ENCODE measurements at regions not wholly inside any gene's neighbourhood (a gene's known extent, or its start where the extent isn't known, plus 50 kb on each side); places are given as distances from the start of the nearest gene placed in this dataset.
A peak's percentile ranks its signal among the peaks of the same experiment; 100 is the strongest.

GRCh38 chr18:37662099-37662498, 96.5 kb upstream of the CELF4 start:
- no peak for DNase-seq

GRCh38 chr18:37661478-37661877, 95.9 kb upstream of the CELF4 start:
- no peak for DNase-seq

GRCh38 chr18:37661061-37661460, 95.5 kb upstream of the CELF4 start:
- DNase-seq = no peak

GRCh38 chr18:37660658-37661057, 95.1 kb upstream of the CELF4 start:
- no peak for DNase-seq

GRCh38 chr18:37659906-37660305, 94.3 kb upstream of the CELF4 start:
- DNase-seq = peak; percentile 33 to 60

GRCh38 chr18:37658894-37659293, 93.3 kb upstream of the CELF4 start:
- DNase-seq = no peak

- no peak for DNase-seq
Observed at GRCh38 chr18:37657493-37657892, 91.9 kb upstream of the CELF4 start.

- no peak for DNase-seq
Observed at GRCh38 chr18:37654731-37655369, 89.3 kb upstream of the CELF4 start.

GRCh38 chr18:37654034-37654433, 88.4 kb upstream of the CELF4 start:
- DNase-seq = no peak

GRCh38 chr18:37653618-37654017, 88.0 kb upstream of the CELF4 start:
- DNase-seq = no peak

- no peak for DNase-seq
Observed at GRCh38 chr18:37649930-37650329, 84.3 kb upstream of the CELF4 start.

- no peak for DNase-seq
Observed at GRCh38 chr18:37649416-37649815, 83.8 kb upstream of the CELF4 start.

GRCh38 chr18:37641573-37641972, 76.0 kb upstream of the CELF4 start:
- DNase-seq = no peak

GRCh38 chr18:37640504-37640903, 74.9 kb upstream of the CELF4 start:
- DNase-seq = no peak

GRCh38 chr18:37639846-37640245, 74.2 kb upstream of the CELF4 start:
- no peak for DNase-seq

- DNase-seq = no peak
Observed at GRCh38 chr18:37637478-37637850, 71.9 kb upstream of the CELF4 start.

- no peak for DNase-seq
Observed at GRCh38 chr18:37636831-37637477, 71.4 kb upstream of the CELF4 start.

GRCh38 chr18:37634516-37634915, 68.9 kb upstream of the CELF4 start:
- DNase-seq = no peak

GRCh38 chr18:37631422-37631821, 65.8 kb upstream of the CELF4 start:
- no peak for DNase-seq

GRCh38 chr18:37630334-37630733, 64.7 kb upstream of the CELF4 start:
- DNase-seq = no peak

GRCh38 chr18:37628470-37629220, 63.0 kb upstream of the CELF4 start:
- DNase-seq = no peak

GRCh38 chr18:37624318-37624717, 58.7 kb upstream of the CELF4 start:
- DNase-seq = no peak

GRCh38 chr18:37619964-37620363, 54.4 kb upstream of the CELF4 start:
- no peak for DNase-seq

- peak in 1 of 2 experiments; percentile 2 for DNase-seq
Observed at GRCh38 chr18:37617623-37618022, 52.0 kb upstream of the CELF4 start.
